Posterior cingulate gyrus (tissue), 11 donors: ENCODE measurements at regions not wholly inside any gene's neighbourhood (a gene's known extent, or its start where the extent isn't known, plus 50 kb on each side); places are given as distances from the start of the nearest gene placed in this dataset.

Source experiments
- DNase-seq, 10 donors: peaks; one replicate each; pipeline versions ENCODE4 v3.0.0 to v3.0.0-alpha.2; 2020 to 2021; ENCODE audit warnings: mixed read lengths in 3 of 10
- intact Hi-C: fragments of 100-400 bp; cut with DNase I; formaldehyde crosslinking; loops from one replicate; pipeline ENCODE4 v1.15.1; 2023

GRCh38 chrX:10744007-10744406 is 123.6 kb upstream of the MID1 start:
- intact Hi-C loops, result no loop called here
- DNase-seq, result no peak

GRCh38 chrX:10747975-10748374 is 127.6 kb upstream of the MID1 start:
- intact Hi-C loops, result no loop called here

GRCh38 chrX:10749113-10749512 is 128.7 kb upstream of the MID1 start:
- DNase-seq, result no peak
- intact Hi-C loops, result no loop called here

More at GRCh38 chrX:10747975-10748374, 127.6 kb upstream of the MID1 start:
- DNase-seq, result no peak

- no peak for DNase-seq
- intact Hi-C loops, result no loop called here
These were observed 130.2 kb upstream of the MID1 start for GRCh38 chrX:10750581-10750980.

GRCh38 chrX:10753116-10753515 is 132.7 kb upstream of the MID1 start:
- DNase-seq, result no peak
- intact Hi-C loops, result no loop called here

GRCh38 chrX:10754445-10754844 is 134.1 kb upstream of the MID1 start:
- no peak for DNase-seq
- intact Hi-C loops, result no loop called here

- DNase-seq, result no peak
- intact Hi-C loops, result no loop called here
These were observed 135.3 kb upstream of the MID1 start for GRCh38 chrX:10755439-10756334.

- intact Hi-C loops, result no loop called here
- DNase-seq, result no peak
These were observed 136.1 kb upstream of the MID1 start for GRCh38 chrX:10756441-10756840.

GRCh38 chrX:10759141-10759799 is 138.9 kb upstream of the MID1 start:
- intact Hi-C loops, result no loop called here
- no peak for DNase-seq

- intact Hi-C loops, result no loop called here
- DNase-seq, result no peak
These were observed 141.1 kb upstream of the MID1 start for GRCh38 chrX:10761447-10761846.

GRCh38 chrX:10769195-10769594 is 148.8 kb upstream of the MID1 start:
- intact Hi-C loops, result no loop called here
- DNase-seq, result no peak

- no peak for DNase-seq
- intact Hi-C loops, result no loop called here
These were observed 149.6 kb upstream of the MID1 start for GRCh38 chrX:10769696-10770619.

- DNase-seq, result no peak
- intact Hi-C loops, result no loop called here
These were observed 152.9 kb upstream of the MID1 start for GRCh38 chrX:10773318-10773717.

- intact Hi-C loops, result no loop called here
- no peak for DNase-seq
These were observed 161.6 kb upstream of the MID1 start for GRCh38 chrX:10781847-10782530.

- intact Hi-C loops, result no loop called here
- no peak for DNase-seq
These were observed 163.1 kb upstream of the MID1 start for GRCh38 chrX:10783451-10783995.

GRCh38 chrX:10787264-10787663 is 166.9 kb upstream of the MID1 start:
- DNase-seq, result no peak
- intact Hi-C loops, result no loop called here

GRCh38 chrX:10794203-10794630 is 173.8 kb upstream of the MID1 start:
- intact Hi-C loops, result no loop called here
- DNase-seq, result no peak

- DNase-seq, result no peak
- intact Hi-C loops, result no loop called here
These were observed 175.3 kb upstream of the MID1 start for GRCh38 chrX:10795721-10796120.

GRCh38 chrX:10797466-10797865 is 177.1 kb upstream of the MID1 start:
- intact Hi-C loops, result no loop called here
- no peak for DNase-seq

- no peak for DNase-seq
- intact Hi-C loops, result no loop called here
These were observed 177.7 kb upstream of the MID1 start for GRCh38 chrX:10798041-10798440.
